OCI-LY7 (cell line): ENCODE measurements at regions not wholly inside any gene's neighbourhood (a gene's known extent, or its start where the extent isn't known, plus 50 kb on each side); places are given as distances from the start of the nearest gene placed in this dataset.
"Not testable (repeated sequence)": the region's sequence is repeated elsewhere in the genome, so short reads cannot be mapped to it uniquely, and the experiment has no call there.

ENCODE experiments used
- BruUV-seq: library from RNA; stranded (reverse); fragments of 400-500 nt; replicated peaks from 2 replicates; lab custom pipeline; 2021; lab: Mats Ljungman, UMichigan
- CTCF ChIA-PET: fragments of 300-600 bp; sonication (Branson Sonifier 250); formaldehyde crosslinking; loops from one replicate; lab custom pipeline; 2022; ENCODE audit warnings: antibody characterized with exemption; ENCODE audit not compliant: unreplicated experiment; lab: Charles Lee
- POLR2A ChIA-PET: fragments of 300-600 bp; sonication (Branson Sonifier 250); formaldehyde crosslinking; loops from one replicate; lab custom pipeline; 2022; ENCODE audit warnings: antibody characterized with exemption; lab: Charles Lee
- DNase-seq: peaks from one replicate; pipeline ENCODE4 v3.0.0-alpha.2; 2015; ENCODE audit warnings: low spot score
- H2AFZ ChIP-seq: fragments of 200-600 bp; sonication (generic), shearing (Covaris generic); 2 replicates; pipeline ENCODE4 v1.6.1; 2014; ENCODE audit warnings: mild to moderate bottlenecking, antibody characterized with exemption, low read length, moderate library complexity
- H3K27ac ChIP-seq: fragments of 200-600 bp; sonication (generic); 2 replicates; pipeline ENCODE4 v1.5.1; 2014; ENCODE audit warnings: mixed run types, low read depth, mild to moderate bottlenecking, moderate library complexity, low read length, inconsistent platforms; ENCODE audit not compliant: poor library complexity, severe bottlenecking
- H3K36me3 ChIP-seq: fragments of 200-600 bp; sonication (generic); 2 replicates; pipeline ENCODE4 v1.6.1; 2014; ENCODE audit warnings: mild to moderate bottlenecking, antibody characterized with exemption, low read length, moderate library complexity, mixed read lengths; ENCODE audit not compliant: insufficient read depth
- H3K4me1 ChIP-seq: fragments of 200-600 bp; sonication (generic); 2 replicates; pipeline ENCODE4 v1.5.1; 2014; ENCODE audit warnings: mild to moderate bottlenecking, low read length; ENCODE audit not compliant: insufficient read depth, poor library complexity, severe bottlenecking
- H3K4me2 ChIP-seq: fragments of 200-600 bp; sonication (generic); 2 replicates; pipeline ENCODE4 v1.6.1; 2014; ENCODE audit warnings: mild to moderate bottlenecking, low read length
- H3K4me3 ChIP-seq: fragments of 200-600 bp; sonication (generic); 2 replicates; pipeline ENCODE4 v1.5.1; 2014; ENCODE audit warnings: mild to moderate bottlenecking, low read depth, low read length; ENCODE audit not compliant: poor library complexity, severe bottlenecking
- H3K79me2 ChIP-seq: fragments of 200-600 bp; sonication (generic); 2 replicates; pipeline ENCODE4 v1.6.1; 2016; ENCODE audit warnings: low read depth, mild to moderate bottlenecking, low read length, moderate library complexity, mixed read lengths; ENCODE audit not compliant: insufficient read depth
- H3K9me2 ChIP-seq: fragments of 200-600 bp; sonication (generic); 2 replicates; pipeline ENCODE4 v1.6.1; 2016; ENCODE audit warnings: mild to moderate bottlenecking, low read length, mixed read lengths; ENCODE audit not compliant: insufficient read depth
- H3K9me3 ChIP-seq: fragments of 200-600 bp; sonication (generic); 2 replicates; pipeline ENCODE4 v1.6.1; 2014; ENCODE audit warnings: mild to moderate bottlenecking, mixed run types, low read length, mixed read lengths
- H4K20me1 ChIP-seq: fragments of 200-600 bp; sonication (generic); 2 replicates; pipeline ENCODE4 v1.6.1; 2014; ENCODE audit warnings: mild to moderate bottlenecking, antibody characterized with exemption, low read length, moderate library complexity, mixed read lengths; ENCODE audit not compliant: insufficient read depth
- EZH2phosphoT487 ChIP-seq: fragments of 200-600 bp; sonication (generic); IDR thresholded peaks from 2 replicates; pipeline ENCODE4 v1.6.1; 2018; ENCODE audit warnings: low read depth, borderline replicate concordance, mild to moderate bottlenecking, mixed run types, antibody characterized with exemption, low read length, moderate library complexity, mixed read lengths
- intact Hi-C: fragments of 100-400 bp; cut with micrococcal nuclease; formaldehyde crosslinking; loops from one replicate; pipeline ENCODE4 v1.10.0; 2022; ENCODE audit not compliant: unreplicated experiment
- TF ChIP-seq, protein P1 (sequence below): fragments of 200-600 bp; sonication (generic); conservative IDR thresholded peaks from 2 replicates; pipeline ENCODE4 v1.5.1; 2014; ENCODE audit warnings: mild to moderate bottlenecking, antibody characterized with exemption, low read length, moderate library complexity, mixed read lengths

DNA sequence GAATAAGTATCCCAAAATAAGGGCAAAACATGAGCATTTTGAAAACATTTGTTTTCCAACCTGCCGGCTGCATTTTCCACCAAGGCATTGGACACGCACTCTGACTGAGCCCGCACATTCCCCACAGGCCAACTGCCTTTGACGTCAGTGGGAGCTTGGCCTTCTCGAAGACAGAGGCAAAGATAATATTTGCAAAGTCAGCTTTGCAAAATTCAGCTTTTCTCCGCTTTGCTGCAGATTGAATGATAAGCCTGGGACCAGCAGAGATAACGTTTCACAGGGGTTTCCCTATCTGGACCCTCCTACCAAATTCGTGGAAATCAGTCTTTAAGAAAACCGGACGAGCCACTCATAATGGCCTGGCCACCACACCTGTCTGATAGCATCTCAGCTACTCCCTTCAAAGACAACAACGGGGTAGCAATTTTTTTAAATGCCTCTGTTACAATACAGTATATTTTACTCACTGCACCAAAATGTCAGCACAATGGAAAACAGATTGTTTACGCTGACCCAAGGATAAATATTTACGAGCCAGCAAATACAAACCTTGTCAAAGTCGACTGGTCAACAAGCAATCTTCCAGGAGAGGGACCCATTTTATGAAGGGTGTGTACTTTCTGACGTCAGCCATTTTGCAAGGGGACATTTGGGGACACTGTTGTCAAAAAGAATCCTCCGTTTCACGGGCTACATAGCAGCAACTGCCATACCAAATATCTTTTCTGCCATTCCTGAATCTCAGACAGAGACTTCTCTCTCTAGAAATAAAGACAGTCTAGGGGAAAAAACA lies 100.5 kb downstream of the TFAP2A start:
- Histone ChIP-seq H3K36me3 (no peaks in the 10 kb centered on the region), H4K20me1 (no peaks in the 10 kb centered on the region), H3K79me2 (no peaks in the 10 kb centered on the region), H3K4me3 (no peak overlapping the region), H3K9me2 (no peaks in the 10 kb centered on the region), H2AFZ (no peak overlapping the region), H3K4me2 (no peak overlapping the region), H3K27ac (no peak overlapping the region), H3K9me3 (no peaks in the 10 kb centered on the region), H3K4me1 (no peaks in the 10 kb centered on the region)
- POLR2A ChIA-PET: interaction anchor here (0.5 to 1.0 kb wide), 3 partner anchors 10 to 466 kb away, joined by 3 to 4 read pairs (median 3); no protein-coding TSS in a partner anchor
- CTCF ChIA-PET: no interaction called here
- intact Hi-C loops: no loop called here
- TF ChIP-seq, protein P1, sequence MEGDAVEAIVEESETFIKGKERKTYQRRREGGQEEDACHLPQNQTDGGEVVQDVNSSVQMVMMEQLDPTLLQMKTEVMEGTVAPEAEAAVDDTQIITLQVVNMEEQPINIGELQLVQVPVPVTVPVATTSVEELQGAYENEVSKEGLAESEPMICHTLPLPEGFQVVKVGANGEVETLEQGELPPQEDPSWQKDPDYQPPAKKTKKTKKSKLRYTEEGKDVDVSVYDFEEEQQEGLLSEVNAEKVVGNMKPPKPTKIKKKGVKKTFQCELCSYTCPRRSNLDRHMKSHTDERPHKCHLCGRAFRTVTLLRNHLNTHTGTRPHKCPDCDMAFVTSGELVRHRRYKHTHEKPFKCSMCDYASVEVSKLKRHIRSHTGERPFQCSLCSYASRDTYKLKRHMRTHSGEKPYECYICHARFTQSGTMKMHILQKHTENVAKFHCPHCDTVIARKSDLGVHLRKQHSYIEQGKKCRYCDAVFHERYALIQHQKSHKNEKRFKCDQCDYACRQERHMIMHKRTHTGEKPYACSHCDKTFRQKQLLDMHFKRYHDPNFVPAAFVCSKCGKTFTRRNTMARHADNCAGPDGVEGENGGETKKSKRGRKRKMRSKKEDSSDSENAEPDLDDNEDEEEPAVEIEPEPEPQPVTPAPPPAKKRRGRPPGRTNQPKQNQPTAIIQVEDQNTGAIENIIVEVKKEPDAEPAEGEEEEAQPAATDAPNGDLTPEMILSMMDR: no peak
- TF ChIP-seq EZH2phosphoT487: no peak
- DNase-seq: no peak
- no TSS peak for BruUV-seq

DNA sequence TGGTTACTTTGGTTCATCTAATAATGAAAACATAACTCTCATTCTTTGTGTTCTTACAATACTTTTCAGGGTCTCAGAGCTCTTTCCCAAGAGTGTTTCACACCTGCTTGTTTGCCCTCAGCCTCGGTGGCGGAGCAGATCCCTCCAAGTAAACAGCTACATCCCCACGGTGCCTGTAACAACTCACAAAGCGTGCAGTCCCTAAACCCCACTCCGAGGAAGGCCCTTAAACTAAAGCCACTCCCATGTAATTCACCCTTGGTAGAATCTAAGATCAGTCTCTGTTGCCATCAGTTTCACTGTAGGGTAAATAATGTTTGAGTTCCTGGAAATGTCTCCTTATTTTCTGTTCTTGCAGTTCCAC lies 101.1 kb downstream of the TFAP2A start:
- no peaks in the 10 kb centered on the region for H4K20me1 ChIP-seq
- no peak for DNase-seq
- intact Hi-C loops: no loop called here
- no peak overlapping the region for H2AFZ ChIP-seq
- TF ChIP-seq EZH2phosphoT487: no peak
- TF ChIP-seq, protein P1: no peak
- ChIA-PET POLR2A (interaction anchor here (0.6 to 1.0 kb wide), 3 partner anchors 10 to 1769 kb away, joined by 3 read pairs; no protein-coding TSS in a partner anchor), CTCF (no interaction called here)
- H3K4me3 ChIP-seq: no peak overlapping the region
- no TSS peak for BruUV-seq
- no peaks in the 10 kb centered on the region for H3K4me1 ChIP-seq
- H3K9me3 ChIP-seq: no peaks in the 10 kb centered on the region
- H3K4me2 ChIP-seq: no peak overlapping the region
- H3K79me2 ChIP-seq: no peaks in the 10 kb centered on the region
- H3K9me2 ChIP-seq: no peaks in the 10 kb centered on the region
- H3K36me3 ChIP-seq: no peaks in the 10 kb centered on the region
- no peak overlapping the region for H3K27ac ChIP-seq

DNA sequence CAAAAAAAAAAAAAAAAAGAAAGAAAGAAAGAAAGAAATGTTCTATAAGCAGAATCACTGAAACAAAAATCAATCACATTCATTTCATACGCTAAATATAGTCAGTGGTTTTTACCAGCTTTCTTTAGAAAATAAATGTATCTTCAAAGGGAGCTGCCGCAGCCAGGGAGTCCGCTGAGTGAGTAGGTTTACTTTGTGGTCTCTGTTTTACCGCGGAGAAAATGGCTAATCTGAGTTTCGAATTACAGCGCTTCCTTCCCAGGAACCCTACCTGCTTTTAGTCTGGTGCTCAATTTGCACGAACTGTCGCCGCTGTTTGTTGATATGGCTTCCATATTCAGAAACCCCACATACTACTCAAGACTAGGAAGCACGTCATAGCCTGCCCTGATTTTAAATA lies 102.4 kb downstream of the TFAP2A start:
- ChIA-PET POLR2A (no interaction called here), CTCF (no interaction called here)
- Histone ChIP-seq H4K20me1 (no peaks in the 10 kb centered on the region), H3K9me3 (no peaks in the 10 kb centered on the region), H2AFZ (no peak overlapping the region), H3K79me2 (no peaks in the 10 kb centered on the region), H3K27ac (no peak overlapping the region), H3K36me3 (no peaks in the 10 kb centered on the region), H3K4me2 (no peak overlapping the region), H3K4me3 (no peak overlapping the region), H3K4me1 (no peaks in the 10 kb centered on the region), H3K9me2 (no peaks in the 10 kb centered on the region)
- no peak for DNase-seq
- no TSS peak for BruUV-seq
- TF ChIP-seq, protein P1: no peak
- no peak for TF ChIP-seq EZH2phosphoT487
- intact Hi-C loops: no loop called here

DNA sequence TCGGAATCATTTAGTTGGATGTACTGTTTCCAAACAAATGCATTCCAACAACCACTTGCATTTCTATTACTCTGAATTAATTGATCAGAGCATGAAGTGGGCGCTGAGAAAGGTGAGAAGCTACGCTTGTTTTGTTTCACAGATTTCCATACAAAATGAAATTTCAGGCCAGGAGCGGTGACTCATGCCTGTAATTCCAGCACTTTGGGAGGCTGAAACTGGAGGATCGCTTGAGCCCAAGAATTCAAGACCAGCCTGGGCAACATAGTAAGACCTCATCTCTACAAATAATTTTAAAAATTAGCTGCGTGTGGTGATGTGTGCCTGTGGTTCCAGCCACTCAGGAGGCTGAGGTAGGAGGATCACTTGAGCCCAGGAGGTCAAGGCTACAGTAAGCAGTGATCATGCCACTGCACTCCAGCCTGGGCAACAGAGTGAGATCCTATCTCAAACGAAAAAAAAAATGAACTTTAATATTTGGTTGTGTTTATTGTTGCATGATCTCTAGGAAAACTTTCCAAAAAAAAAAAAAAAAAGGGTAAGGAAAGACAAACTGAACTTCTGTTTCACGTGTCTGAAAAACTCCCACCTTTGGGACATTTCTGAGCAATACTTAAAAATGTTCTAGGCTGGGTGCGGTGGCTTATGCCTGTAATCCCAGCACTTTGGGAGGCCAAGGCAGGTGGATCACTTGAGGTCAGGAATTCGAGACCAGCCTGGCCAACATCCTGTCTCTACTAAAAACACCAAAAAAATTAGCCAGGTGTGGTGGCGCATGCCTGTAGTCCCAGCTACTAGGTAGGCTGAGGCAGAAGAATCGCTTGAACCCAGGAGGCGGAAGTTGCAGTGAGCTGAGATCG lies 103.1 kb downstream of the TFAP2A start:
- intact Hi-C loops, H3K4me2 ChIP-seq, H2AFZ ChIP-seq, H3K9me2 ChIP-seq, H4K20me1 ChIP-seq, H3K9me3 ChIP-seq, H3K36me3 ChIP-seq, CTCF ChIA-PET, DNase-seq, H3K4me1 ChIP-seq, H3K4me3 ChIP-seq, H3K27ac ChIP-seq, H3K79me2 ChIP-seq, BruUV-seq: not testable (repeated sequence)
- POLR2A ChIA-PET: interaction anchor here (0.6 kb wide), 1 partner anchor 1100 kb away, joined by 4 read pairs; no protein-coding TSS in a partner anchor
